Kidney (tissue), 13 donors: ENCODE measurements at regions not wholly inside any gene's neighbourhood (a gene's known extent, or its start where the extent isn't known, plus 50 kb on each side); places are given as distances from the start of the nearest gene placed in this dataset.

Source experiments
- DNase-seq, 5 donors: peaks; one replicate each; pipeline ENCODE4 v3.0.0-alpha.2; 2013 to 2020
- FAIRE-seq: peaks from 2 replicates; lab custom pipeline; 2012; peaks lifted over from hg19 to GRCh38; lab: Jason Lieb, UNC
- H3K27ac ChIP-seq, 2 donors: one replicate each; pipeline ENCODE4 v1.7.0; 2013; ENCODE audit warnings: low read depth in 2 of 2, low read length in 2 of 2, inconsistent platforms in 1 of 2
- H3K27me3 ChIP-seq: one replicate; pipeline ENCODE4 v1.7.1; 2013; ENCODE audit warnings: low read length, inconsistent platforms; ENCODE audit not compliant: control insufficient read depth, insufficient read depth
- H3K36me3 ChIP-seq, 3 donors: one replicate each; pipeline versions ENCODE4 v1.7.0 to v1.7.1; 2013; ENCODE audit warnings: low read length in 3 of 3, control low read depth in 1 of 3, inconsistent platforms in 1 of 3; ENCODE audit not compliant: insufficient read depth in 3 of 3, control insufficient read depth in 2 of 3
- H3K4me1 ChIP-seq, 3 donors: one replicate each; pipeline versions ENCODE4 v1.7.0 to v1.7.1; 2013; ENCODE audit warnings: low read length in 3 of 3, inconsistent platforms in 1 of 3, low read depth in 1 of 3; ENCODE audit not compliant: control insufficient read depth in 2 of 3, insufficient read depth in 2 of 3
- H3K4me3 ChIP-seq, 3 donors: one replicate each; pipeline versions ENCODE4 v1.7.0 to v1.8.1; 2013; ENCODE audit warnings: low read length in 3 of 3, control low read depth in 1 of 3, inconsistent platforms in 1 of 3
- H3K9ac ChIP-seq, 3 donors: one replicate each; pipeline versions ENCODE4 v1.7.0 to v1.7.1; 2013; ENCODE audit warnings: low read length in 3 of 3, control low read depth in 1 of 3, inconsistent platforms in 1 of 3
- H3K9me3 ChIP-seq, 3 donors: one replicate each; pipeline versions ENCODE4 v1.7.0 to v1.7.1; 2013; ENCODE audit warnings: low read length in 3 of 3, control low read depth in 1 of 3, inconsistent platforms in 1 of 3; ENCODE audit not compliant: control insufficient read depth in 2 of 3, insufficient read depth in 1 of 3
- CTCF ChIP-seq: IDR thresholded peaks from 3 replicates; pipeline ENCODE4 v1.5.1; 2012; ENCODE audit warnings: mild to moderate bottlenecking, moderate library complexity, borderline replicate concordance; ENCODE audit not compliant: insufficient read depth; ENCODE audit errors: extremely low read depth
- intact Hi-C: fragments of 100-400 bp; cut with DNase I; formaldehyde crosslinking; loops from one replicate; pipeline ENCODE4 v1.11.1; 2022
- donor health status: control.
- donor health status: control.
- donor health status: control.
- donor health status: control.
- donor health status: control.
- donor health status: DM: yes; HTN: yes; CAD: no.
- donor health status: Normal renal cell carcinoma (clear cell type).

- Histone ChIP-seq H3K4me1 (peaks cover 0 to 15% (median 9%) of the 10 kb centered on the region in 3 donors), H3K4me3 (no peak overlapping the region), H3K27me3 (no peaks in the 10 kb centered on the region), H3K9ac (peak overlapping the region in 1 of 3 donors; percentile 35), H3K27ac (peak overlapping the region; percentile 73 to 85), H3K9me3 (no peaks in the 10 kb centered on the region), H3K36me3 (no peaks in the 10 kb centered on the region)
- no peak for FAIRE-seq
- intact Hi-C loops, result no loop called here
- no peak for TF ChIP-seq CTCF
- DNase-seq, result peak; percentile 70 to 99 (median 88)
These were observed 110.8 kb upstream of the OTOS start for GRCh38 chr2:240250985-240251847.

GRCh38 chr2:240251848-240252190, 111.4 kb upstream of the OTOS start:
- Histone ChIP-seq H3K27me3 (no peaks in the 10 kb centered on the region), H3K36me3 (no peaks in the 10 kb centered on the region), H3K9ac (peak overlapping the region in 1 of 3 donors; percentile 17), H3K27ac (peak overlapping the region; percentile 38 to 56), H3K4me3 (no peak overlapping the region), H3K4me1 (peaks cover 0 to 17% (median 9%) of the 10 kb centered on the region in 3 donors), H3K9me3 (no peaks in the 10 kb centered on the region)
- intact Hi-C loops, result no loop called here
- DNase-seq (no peak), FAIRE-seq (no peak)
- TF ChIP-seq CTCF, result no peak

GRCh38 chr2:240252191-240252871, 111.9 kb upstream of the OTOS start:
- Histone ChIP-seq H3K9ac (peak overlapping the region in 1 of 3 donors; percentile 17), H3K4me3 (no peak overlapping the region), H3K27me3 (no peaks in the 10 kb centered on the region), H3K36me3 (no peaks in the 10 kb centered on the region), H3K27ac (no peak overlapping the region), H3K4me1 (peaks cover 0 to 17% (median 9%) of the 10 kb centered on the region in 3 donors), H3K9me3 (no peaks in the 10 kb centered on the region)
- DNase-seq (peak in 2 of 5 donors; percentile 34 to 84), FAIRE-seq (no peak)
- TF ChIP-seq CTCF, result no peak
- intact Hi-C loops, result no loop called here
